Mucosa of descending colon (tissue), 3 donors: ENCODE measurements at regions not wholly inside any gene's neighbourhood (a gene's known extent, or its start where the extent isn't known, plus 50 kb on each side); places are given as distances from the start of the nearest gene placed in this dataset.

ENCODE experiments used
- ATAC-seq: fragments of 200-7000 bp; cut with Tn5 transposase; one replicate; pipeline ENCODE4 v1.9.1; 2020; ENCODE audit warnings: mild to moderate bottlenecking, moderate library complexity
- DNase-seq, 3 donors: peaks; one replicate each; pipeline ENCODE4 v3.0.0-alpha.2; 2020
- H3K36me3 ChIP-seq: fragments of 200-600 bp; one replicate; pipeline ENCODE4 v1.8.0; 2021; ENCODE audit warnings: low read depth, mild to moderate bottlenecking
- H3K4me1 ChIP-seq: fragments of 200-600 bp; one replicate; pipeline ENCODE4 v1.8.0; 2021; ENCODE audit warnings: low read depth, mild to moderate bottlenecking
- H3K4me3 ChIP-seq: fragments of 200-600 bp; one replicate; pipeline ENCODE4 v1.8.0; 2021; ENCODE audit warnings: mild to moderate bottlenecking
- H3K9me3 ChIP-seq: fragments of 200-600 bp; one replicate; pipeline ENCODE4 v1.8.0; 2021; ENCODE audit warnings: mild to moderate bottlenecking
- CTCF ChIP-seq: fragments of 200-600 bp; IDR thresholded peaks from one replicate; pipeline ENCODE4 v1.8.0; 2022; ENCODE audit warnings: antibody characterized with exemption, mild to moderate bottlenecking
- intact Hi-C, 2 donors: fragments of 100-400 bp; cut with DNase I in 1 of 2; cut with micrococcal nuclease in 1 of 2; formaldehyde crosslinking; loops; one replicate each; pipeline versions ENCODE4 v1.11.0 to v1.11.1; 2022; cut with DNase I, micrococcal nuclease
- donor health status: DM: no; HTN: no; CAD: no; lungs with moderate emphysema.
- donor health status: DM: no; HTN: no; CAD: no.
- donor health status: DM: no; HTN: yes; CAD: no.

DNA sequence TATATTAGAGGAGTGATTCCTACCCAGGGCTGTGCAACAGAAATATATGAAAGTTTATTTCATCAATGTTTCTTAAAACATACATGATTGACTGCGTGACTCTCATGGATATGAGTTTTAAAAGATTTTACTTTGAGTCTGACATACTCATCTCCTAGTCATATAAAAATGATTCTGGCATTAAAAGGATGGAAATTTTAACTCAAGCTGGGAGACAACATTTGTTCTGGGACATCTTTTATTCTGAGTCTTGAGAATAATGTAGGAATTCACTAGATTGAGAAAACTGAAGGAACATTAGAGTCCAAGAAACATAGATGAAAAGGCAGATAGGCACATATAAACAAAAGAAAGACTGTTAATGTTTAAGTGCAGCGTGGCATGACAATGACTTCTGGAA lies 649.6 kb downstream of the SPRY1 start:
- no peak for ATAC-seq
- H3K4me3 ChIP-seq = no peak overlapping the region
- intact Hi-C loops = no loop called here
- H3K36me3 ChIP-seq = no peaks in the 10 kb centered on the region
- H3K4me1 ChIP-seq = no peaks in the 10 kb centered on the region
- no peaks in the 10 kb centered on the region for H3K9me3 ChIP-seq
- no peak for DNase-seq
- TF ChIP-seq CTCF = no peak

DNA sequence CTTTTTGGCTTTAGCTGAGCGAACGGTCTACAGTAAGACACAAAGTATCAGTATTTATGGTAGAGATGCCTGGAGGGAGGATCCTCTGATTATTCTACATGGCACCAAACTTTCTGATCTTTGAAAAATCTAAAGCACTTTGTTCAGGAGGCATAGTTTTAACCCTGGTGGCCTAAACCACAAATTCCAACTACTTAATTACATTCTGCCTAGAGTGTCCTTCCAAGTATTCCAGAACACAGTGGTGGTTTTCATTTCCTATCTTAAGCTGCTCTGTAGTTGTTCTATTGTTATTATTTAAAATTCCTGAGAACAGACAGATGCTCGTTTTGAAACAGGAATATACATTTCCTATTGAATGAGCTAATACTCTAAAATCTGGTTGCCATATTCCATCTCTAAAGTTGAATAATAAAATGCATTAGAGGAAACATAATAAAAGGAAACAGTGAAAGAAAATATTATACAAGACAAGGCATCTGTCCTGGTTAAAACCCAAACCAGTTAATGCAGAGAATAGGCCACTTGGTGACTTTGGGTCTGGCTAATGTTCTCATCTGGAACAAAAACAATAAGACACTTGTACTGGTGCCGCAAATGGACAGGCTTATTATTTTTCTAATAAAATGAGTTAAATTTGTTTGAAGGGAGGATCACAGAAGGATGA lies 657.4 kb downstream of the SPRY1 start:
- H3K4me3 ChIP-seq = no peak overlapping the region
- TF ChIP-seq CTCF = no peak
- H3K9me3 ChIP-seq = no peaks in the 10 kb centered on the region
- no peaks in the 10 kb centered on the region for H3K4me1 ChIP-seq
- intact Hi-C loops = no loop called here
- H3K36me3 ChIP-seq = no peaks in the 10 kb centered on the region
- DNase-seq (no peak), ATAC-seq (no peak)

- Histone ChIP-seq H3K4me3 (no peak overlapping the region), H3K36me3 (no peaks in the 10 kb centered on the region), H3K4me1 (no peaks in the 10 kb centered on the region), H3K9me3 (no peaks in the 10 kb centered on the region)
- intact Hi-C loops = no loop called here
- no peak for TF ChIP-seq CTCF
- DNase-seq (no peak), ATAC-seq (no peak)
These were observed 657.2 kb downstream of the ANKRD50 start for GRCh38 chr4:124055336-124055735.

DNA sequence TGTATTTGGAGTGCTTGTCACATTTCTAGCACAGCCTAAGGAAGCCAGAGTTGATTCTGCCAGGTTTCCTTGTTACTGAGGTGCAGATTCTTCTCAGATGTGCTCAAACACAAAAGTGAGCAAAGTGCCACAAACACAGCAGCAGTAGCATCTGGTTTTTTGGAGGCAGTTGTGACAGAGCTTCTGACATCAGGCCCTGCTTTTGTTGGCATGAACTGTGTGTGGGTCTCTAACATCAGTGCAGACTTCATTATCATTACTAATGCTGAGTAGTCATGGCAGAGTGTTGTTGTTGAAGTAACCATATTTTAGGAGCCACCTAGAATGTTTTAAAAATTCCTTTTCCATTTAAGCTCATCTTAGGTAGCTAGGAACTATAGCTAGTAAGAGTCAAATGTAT lies 656.6 kb downstream of the ANKRD50 start:
- Histone ChIP-seq H3K9me3 (no peaks in the 10 kb centered on the region), H3K4me3 (no peak overlapping the region), H3K4me1 (no peaks in the 10 kb centered on the region), H3K36me3 (no peaks in the 10 kb centered on the region)
- DNase-seq (no peak), ATAC-seq (no peak)
- intact Hi-C loops = no loop called here
- no peak for TF ChIP-seq CTCF

- no peaks in the 10 kb centered on the region for H3K4me1 ChIP-seq
- no peak for TF ChIP-seq CTCF
These were observed 652.1 kb downstream of the ANKRD50 start for GRCh38 chr4:124060261-124060918.

More at GRCh38 chr4:124060261-124060918, 652.1 kb downstream of the ANKRD50 start:
- DNase-seq (peak in 1 of 3 donors; percentile 14), ATAC-seq (peak; percentile 55)
- no peaks in the 10 kb centered on the region for H3K9me3 ChIP-seq
- H3K36me3 ChIP-seq = no peaks in the 10 kb centered on the region
- H3K4me3 ChIP-seq = no peak overlapping the region
- intact Hi-C loops = no loop called here
